CD1c-positive myeloid dendritic cell (primary cell): ENCODE measurements at regions not wholly inside any gene's neighbourhood (a gene's known extent, or its start where the extent isn't known, plus 50 kb on each side); places are given as distances from the start of the nearest gene placed in this dataset.

ENCODE experiments used
- DNase-seq: peaks from one replicate; pipeline ENCODE4 v3.0.0-alpha.2; 2016; ENCODE audit errors: extremely low spot score

- no peak for DNase-seq
Observed at GRCh38 chr2:3100386-3100785, 277.2 kb downstream of the EIPR1 start.

- DNase-seq: no peak
Observed at GRCh38 chr2:3099860-3100234, 277.8 kb downstream of the EIPR1 start.

- DNase-seq: no peak
Observed at GRCh38 chr2:3099145-3099859, 278.3 kb downstream of the EIPR1 start.

GRCh38 chr2:3098231-3098630 is 279.4 kb downstream of the EIPR1 start:
- no peak for DNase-seq

- no peak for DNase-seq
Observed at GRCh38 chr2:3097804-3098203, 279.8 kb downstream of the EIPR1 start.

- DNase-seq: no peak
Observed at GRCh38 chr2:3094999-3095958, 282.3 kb downstream of the EIPR1 start.

- DNase-seq: no peak
Observed at GRCh38 chr2:3094318-3094717, 283.3 kb downstream of the EIPR1 start.

- no peak for DNase-seq
Observed at GRCh38 chr2:3091696-3092095, 285.9 kb downstream of the EIPR1 start.

GRCh38 chr2:3082705-3083104 is 294.9 kb downstream of the EIPR1 start:
- no peak for DNase-seq

GRCh38 chr2:3079959-3080948 is 297.4 kb downstream of the EIPR1 start:
- DNase-seq: no peak

GRCh38 chr2:3079466-3079865 is 298.2 kb downstream of the EIPR1 start:
- no peak for DNase-seq

GRCh38 chr2:3078684-3079083 is 298.9 kb downstream of the EIPR1 start:
- DNase-seq: no peak

GRCh38 chr2:3076848-3077642 is 300.6 kb downstream of the EIPR1 start:
- no peak for DNase-seq

- no peak for DNase-seq
Observed at GRCh38 chr2:3075991-3076340, 301.7 kb downstream of the EIPR1 start.

GRCh38 chr2:3075316-3075990 is 302.2 kb downstream of the EIPR1 start:
- DNase-seq: no peak

- no peak for DNase-seq
Observed at GRCh38 chr2:3073704-3074103, 303.9 kb downstream of the EIPR1 start.

GRCh38 chr2:3073041-3073595 is 304.5 kb downstream of the EIPR1 start:
- DNase-seq: no peak

GRCh38 chr2:3071685-3072263 is 305.8 kb downstream of the EIPR1 start:
- no peak for DNase-seq

GRCh38 chr2:3066831-3067230 is 310.8 kb downstream of the EIPR1 start:
- no peak for DNase-seq

GRCh38 chr2:3065928-3066327 is 311.7 kb downstream of the EIPR1 start:
- no peak for DNase-seq
